ENCODE measurements at regions not wholly inside any gene's neighbourhood (a gene's known extent, or its start where the extent isn't known, plus 50 kb on each side); places are given as distances from the start of the nearest gene placed in this dataset.
"Not testable (repeated sequence)": the region's sequence is repeated elsewhere in the genome, so short reads cannot be mapped to it uniquely, and the experiment has no call there.

DNA sequence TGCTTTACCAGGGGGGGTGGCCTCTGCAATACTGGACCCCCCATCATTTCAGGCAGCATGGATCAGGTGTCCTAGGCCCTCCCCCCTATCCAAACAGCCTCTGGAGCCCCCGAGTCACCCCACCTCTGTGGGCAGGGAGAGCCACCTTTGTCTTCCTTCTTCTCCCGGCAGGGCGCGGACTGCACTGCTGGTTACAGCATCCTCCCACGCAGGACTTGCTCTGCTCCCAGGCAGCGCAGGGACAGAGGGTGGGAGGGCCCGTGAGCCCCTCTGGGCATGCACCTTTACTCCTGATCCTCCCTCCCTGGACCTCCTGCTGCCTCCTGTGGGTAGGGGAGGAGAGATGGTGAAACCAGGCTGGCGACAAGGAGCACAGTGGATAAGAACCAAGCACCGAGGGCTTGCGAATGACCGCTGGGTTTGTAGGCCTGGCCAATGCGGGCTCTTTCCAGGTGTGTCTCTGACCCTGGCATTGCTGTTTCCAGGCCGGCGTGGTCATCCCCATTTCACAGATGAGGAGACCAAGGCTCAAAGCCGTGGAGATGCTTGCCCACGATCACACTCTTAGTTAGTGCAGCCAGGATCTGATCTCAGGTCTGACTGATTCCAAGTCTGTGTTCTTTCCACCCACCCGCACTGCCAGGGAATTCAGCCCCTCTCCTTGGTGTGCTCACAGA, 73.6 kb upstream of the TARDBP start:
- DNase-seq (ENCODE audit: extremely low read depth in 1 of 2, low read depth in 1 of 2): no peak

DNA sequence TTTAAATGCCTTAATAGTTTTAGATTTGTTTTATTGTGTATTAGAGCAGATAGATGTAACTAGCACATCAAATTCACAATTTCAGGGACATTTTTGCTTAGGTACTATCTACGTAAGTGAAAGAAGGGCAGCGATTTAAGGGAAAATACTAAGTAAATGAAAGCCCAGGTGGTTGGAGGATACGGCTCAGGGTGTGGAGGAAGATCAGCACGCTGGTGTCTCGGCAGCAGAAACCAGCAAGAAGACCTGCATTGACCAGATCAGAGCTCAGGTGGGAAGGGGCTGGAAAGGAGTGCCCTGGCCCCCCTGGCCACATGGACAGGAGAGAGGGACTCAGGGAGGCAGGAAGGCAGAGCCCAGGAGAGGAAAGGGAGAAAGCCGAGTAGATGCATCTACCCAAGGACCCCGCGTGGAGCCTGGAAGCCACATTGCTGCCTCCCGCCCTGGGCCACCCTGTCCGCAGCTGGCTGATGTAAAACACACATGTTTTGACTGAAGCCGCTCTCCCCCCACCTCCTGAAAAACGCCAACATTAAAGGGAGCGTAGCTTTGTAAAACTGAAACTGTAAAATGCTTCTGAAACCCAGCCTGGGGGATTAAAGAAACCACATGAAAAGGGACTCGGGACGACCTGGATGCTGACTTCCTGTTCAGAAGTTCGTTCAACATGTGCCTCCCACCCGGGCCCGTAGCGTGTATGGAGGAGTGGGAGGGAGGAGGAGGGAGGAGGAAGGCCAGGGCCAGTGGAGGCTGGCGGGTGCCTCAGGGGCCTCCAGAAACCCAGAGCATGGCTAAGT, 72.6 kb upstream of the TARDBP start:
- DNase-seq (ENCODE audit: extremely low read depth in 1 of 2, low read depth in 1 of 2): no peak

DNA sequence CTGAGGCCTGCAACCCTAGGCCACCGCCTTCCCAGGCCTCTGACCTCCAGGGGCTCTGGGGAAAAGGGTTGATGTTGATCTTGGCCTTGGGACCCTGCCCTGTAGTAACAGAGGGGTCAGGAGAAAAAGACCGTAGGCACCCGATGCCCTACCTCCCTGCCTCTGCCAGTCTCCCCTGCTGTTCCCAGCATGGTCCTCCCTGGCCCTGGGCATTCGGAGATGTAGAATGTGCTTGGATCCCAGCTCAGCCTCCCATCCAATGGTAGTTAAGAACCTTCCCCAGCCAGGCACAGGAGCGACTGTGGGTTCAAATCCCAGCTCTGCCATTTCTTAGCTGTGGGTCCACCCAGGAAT, 72.0 kb upstream of the TARDBP start:
- DNase-seq (ENCODE audit: extremely low read depth in 1 of 2, low read depth in 1 of 2): no peak

DNA sequence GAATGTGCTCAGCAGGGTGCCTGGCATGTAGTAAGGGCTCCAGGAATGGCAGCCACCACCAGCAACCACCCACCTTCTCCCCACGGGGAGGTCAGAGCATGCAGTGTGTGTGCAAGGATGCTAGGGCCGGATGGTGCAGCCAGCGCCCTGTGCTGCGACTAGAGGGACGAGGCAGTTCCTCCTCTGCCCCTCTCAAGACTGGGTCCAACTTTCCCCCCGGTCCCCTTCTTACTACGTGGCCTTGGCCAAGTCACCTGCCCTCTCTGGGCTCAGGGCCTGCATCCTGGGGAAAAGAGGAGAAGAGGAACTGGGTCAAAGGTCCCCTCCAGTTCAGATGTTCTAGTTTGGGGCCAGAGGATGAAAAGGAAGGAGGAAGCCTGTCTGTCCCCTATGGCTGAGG, 71.6 kb upstream of the TARDBP start:
- no peak for DNase-seq (ENCODE audit: extremely low read depth in 1 of 2, low read depth in 1 of 2)

DNA sequence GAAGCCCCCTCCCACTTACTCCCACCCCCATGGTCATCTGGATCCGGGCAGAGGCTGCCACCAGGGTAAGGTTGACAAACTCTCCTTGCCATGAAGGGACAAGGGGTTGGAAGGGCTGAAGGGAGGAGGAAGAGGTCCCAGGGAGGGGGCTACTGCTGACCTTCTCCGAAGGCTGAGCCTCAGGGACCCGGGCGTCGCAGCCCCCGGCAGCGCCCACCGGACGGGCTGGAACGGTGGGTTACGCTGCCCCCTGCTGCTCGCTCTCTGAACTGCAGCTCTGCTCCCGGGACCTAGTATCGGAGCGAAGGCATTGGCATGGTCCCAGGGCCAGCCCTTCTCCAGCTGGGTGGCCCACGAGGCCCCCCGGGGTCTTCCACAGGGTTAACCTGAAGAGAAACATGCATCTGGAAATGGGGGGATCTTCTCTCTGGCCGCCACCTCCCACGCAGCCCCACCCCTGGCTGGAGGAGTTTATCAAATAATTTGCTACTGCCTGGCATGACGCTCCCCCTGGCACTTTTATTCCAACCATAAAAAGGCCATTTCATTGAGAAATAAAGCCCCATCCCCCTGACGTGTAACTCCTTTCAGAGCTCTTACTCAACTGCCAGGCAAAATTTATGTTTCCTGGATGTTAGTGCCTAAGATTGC, 70.4 kb upstream of the TARDBP start:
- DNase-seq (ENCODE audit: extremely low read depth in 1 of 2, low read depth in 1 of 2): peak in 1 of 2 donors; percentile 57

DNA sequence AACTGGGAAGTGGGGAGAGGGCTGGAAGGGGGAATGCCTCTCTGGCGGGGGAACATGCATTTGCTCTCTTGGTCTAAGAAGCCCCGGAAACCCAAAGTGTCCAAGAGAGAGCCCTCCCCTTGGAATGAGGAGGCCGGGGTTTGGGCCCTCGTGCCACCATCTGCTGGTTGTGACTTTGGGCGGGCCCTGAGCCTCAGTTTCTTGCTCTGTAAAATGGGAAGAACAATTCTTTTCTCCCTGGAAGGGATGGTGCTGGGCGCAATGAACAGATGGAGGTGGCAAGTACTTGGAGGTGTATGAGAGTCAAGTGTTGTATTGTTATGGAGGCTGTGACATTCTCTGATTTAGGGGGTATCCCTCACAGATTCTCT, 69.9 kb upstream of the TARDBP start:
- DNase-seq (ENCODE audit: extremely low read depth in 1 of 2, low read depth in 1 of 2): no peak

DNA sequence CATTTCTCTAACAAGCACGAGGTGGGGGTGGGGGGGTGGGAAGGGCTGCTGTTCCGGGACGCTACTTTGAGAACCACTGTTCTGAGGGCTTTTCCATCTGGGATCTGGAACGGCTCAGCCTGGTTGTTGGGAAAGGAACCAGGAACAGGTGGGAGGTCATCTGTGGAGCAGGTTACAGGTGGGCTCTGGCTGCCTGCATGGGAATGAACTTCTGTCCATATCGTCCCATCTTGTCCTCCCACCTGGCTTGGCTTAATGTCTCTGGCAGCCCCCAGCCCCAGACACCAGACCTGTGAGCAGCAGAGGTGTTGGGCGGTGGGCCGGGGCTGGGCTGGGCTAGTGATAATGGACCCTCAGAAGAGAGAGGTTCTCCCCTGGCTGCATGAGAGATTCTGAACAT, 69.4 kb upstream of the TARDBP start:
- DNase-seq (ENCODE audit: extremely low read depth in 1 of 2, low read depth in 1 of 2): no peak

DNA sequence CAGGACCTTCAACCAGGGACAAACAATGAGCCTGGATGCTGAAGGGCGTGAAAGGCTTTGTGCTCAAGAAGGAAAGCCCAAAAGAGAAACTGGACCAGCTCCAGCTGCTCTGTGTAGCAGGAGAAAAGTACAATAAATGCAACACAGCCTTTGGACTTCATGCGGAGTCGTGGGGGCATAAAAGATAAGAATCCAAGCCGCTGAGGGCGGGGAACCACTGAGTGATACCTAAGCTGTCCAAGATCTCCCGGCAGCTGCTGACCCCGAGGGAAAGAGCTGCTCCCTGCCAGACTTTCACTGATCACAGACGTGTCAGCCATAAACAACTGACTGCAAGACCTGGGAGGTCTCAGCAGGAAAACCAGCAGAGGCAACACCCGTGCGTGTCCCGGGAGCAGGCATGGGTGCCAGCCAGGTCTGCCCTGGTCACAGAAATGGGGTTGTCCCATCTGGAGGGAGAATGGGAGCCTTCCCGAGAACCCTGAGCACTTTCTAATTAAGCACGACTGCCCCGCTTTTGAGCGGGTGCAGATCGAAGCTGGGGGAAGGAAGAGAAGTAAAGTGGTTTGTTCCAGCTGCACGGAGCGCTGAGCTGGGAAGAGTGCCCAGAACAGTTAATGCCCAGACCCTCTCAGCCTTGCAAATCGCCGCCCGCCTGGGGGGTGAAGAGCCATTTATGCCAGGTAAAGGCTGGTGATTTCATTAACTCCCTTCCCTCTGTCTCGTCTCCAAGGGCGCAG, 68.3 kb upstream of the TARDBP start:
- DNase-seq (ENCODE audit: extremely low read depth in 1 of 2, low read depth in 1 of 2): no peak

DNA sequence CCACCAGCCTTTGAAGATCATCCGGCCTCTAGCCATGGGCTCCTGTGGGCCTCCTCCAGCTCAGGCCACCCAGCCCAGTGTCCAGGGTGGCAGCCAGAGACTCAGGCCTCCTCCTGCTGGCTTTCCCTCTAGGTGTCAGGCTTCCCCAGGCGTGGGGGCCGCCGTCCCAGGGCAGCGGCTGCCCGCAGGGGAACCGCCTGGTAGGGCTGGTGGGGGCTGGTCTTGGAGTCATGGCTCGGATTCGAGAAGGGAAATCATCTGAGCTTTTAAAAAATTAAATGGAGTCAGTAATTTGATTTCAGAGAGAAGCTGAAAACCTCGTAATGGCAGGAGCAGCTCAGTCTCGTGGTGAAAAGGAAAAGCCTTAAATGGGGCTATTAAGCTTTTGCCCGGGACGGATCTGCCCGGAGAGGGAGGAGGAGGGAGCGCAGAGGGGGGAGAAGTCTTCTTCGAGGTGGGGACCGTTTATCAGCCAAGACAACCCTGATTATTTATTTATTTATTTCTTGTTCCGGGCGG, 66.4 kb upstream of the TARDBP start:
- DNase-seq (ENCODE audit: extremely low read depth in 1 of 2, low read depth in 1 of 2): no peak

DNA sequence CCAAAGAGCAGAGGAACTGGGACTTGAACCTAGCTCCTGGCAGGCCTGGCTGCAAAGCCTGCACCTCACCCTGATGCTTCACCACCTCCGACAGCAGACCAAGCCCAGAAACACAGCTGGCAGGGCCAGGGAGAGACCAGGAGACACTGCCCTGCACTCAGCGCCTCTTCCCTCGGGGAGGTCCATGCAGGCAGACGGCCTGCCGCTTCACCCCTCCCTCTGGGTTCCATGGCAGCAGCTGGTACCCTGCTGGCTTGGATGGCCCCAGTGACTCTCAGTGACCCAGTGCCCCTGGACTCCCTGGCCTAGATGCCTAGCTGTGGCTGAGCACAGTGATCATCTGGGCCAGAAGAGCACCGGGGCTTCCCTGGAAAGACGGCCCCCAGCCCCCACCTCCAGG, 65.3 kb upstream of the TARDBP start:
- no peak for DNase-seq (ENCODE audit: extremely low read depth in 1 of 2, low read depth in 1 of 2)

DNA sequence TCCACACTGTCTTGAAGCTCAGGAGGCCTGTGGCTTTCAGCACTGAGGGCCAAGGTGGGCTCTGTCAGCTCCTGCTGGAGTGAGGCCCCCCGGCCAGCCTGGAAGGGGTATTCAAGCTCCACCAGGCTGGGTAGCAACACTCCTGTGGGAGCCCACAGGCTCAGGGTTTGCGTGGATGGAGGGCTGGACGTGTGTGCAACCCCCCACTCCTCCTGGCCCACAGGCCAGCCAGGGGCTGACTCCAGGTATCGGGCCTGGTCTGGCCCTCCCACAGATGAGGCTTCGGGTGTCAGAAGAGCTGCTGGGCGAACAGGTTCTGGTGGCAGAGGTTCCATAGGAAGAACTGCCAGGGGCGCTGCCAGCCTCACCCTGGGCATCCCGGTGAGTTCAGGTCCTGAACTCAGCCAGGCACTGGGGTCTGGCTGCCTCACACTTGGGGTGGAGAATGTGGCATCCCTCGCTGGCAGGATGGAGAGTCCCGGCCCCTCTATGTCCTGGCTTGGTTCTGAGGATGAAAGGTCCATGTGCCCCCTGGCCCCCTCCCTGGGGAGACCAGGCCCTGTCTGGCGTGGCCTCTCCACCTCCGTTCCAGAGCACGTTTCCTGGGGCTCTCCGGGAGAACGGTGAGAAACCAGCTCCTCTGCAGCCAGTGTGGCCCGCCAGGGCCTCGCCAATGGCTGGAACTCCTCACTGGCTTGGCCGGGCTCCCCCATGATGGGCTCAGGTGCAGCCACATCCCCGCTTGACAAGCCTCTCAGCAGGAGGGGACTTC, 64.6 kb upstream of the TARDBP start:
- no peak for DNase-seq (ENCODE audit: extremely low read depth in 1 of 2, low read depth in 1 of 2)

DNA sequence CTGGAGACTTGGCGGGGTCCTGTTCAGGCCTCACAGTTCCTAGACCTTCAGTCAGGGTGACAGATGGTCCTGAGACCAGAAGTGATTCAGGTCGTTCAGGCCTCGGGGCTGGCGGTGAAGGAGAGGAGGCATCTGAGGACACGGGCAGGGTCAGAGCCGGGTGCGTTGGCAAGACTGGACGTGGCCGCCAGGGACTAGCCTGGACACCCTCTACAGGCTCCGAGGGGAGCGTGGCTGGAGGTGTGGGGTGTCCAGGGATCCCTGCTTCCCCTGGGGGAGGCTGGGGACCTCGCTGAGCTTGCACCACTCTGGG, 64.0 kb upstream of the TARDBP start:
- no peak for DNase-seq (ENCODE audit: extremely low read depth in 1 of 2, low read depth in 1 of 2)

DNA sequence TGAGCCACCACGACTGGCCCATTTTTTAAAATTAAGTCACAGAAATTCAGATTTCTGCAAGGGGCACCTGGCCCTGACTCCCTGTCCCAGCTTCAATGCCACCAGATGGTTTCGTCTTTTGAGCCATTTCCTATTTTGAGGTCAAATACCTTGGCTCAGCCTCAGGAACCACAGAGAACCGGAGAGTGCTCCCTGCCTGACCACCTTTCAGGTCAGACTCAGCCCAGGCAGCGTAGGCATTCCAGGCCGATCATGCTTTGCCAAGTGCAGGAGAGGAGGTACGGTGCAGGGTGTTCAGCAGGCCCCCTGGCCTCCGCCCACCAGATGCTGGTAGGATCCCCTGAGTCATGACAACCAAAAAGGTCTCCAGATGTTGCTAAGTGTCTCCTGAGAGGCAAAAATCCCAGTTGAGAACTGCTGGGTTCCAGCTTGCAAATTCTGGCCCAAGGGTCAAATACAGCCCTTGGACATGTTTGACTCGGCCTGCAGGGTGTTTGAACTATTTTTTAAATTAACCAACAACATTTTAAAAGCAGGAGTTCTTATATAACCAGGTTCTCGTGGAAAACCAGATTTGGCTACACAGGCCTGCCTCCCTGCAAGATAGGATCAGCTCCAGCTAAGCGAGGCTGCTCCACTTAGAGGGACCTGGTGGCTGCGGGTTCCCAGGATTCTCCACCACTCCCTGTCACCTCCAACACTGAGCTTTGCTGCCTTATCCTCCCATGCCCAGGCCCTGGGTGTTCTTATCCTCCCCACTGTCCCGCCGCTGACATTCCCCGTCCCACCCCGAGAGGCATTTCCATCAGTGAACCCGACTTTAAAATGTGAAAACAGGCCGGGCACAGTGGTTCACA, 61.9 kb upstream of the TARDBP start:
- DNase-seq (ENCODE audit: extremely low read depth in 1 of 2, low read depth in 1 of 2): no peak

DNA sequence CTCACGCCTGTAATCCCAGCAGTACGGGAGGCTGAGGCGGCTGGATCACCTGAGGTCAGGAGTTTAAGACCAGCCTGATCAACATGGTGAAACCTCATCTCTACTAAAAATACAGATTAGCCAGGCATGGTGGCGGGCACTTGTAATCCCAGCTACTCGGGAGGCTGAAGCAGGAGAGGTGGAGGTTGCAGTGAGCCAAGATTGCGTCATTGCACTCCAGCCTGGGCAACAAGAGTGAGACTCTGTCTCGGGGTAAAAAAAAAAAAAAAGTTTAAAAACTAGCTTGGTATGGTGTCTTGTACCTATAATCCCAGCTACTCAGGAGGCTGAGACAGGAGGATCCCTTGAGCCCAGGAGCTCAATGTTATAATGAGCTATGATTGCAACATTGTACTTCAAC, 61.2 kb upstream of the TARDBP start:
- not testable (repeated sequence) for DNase-seq (ENCODE audit: extremely low read depth in 1 of 2, low read depth in 1 of 2)

DNA sequence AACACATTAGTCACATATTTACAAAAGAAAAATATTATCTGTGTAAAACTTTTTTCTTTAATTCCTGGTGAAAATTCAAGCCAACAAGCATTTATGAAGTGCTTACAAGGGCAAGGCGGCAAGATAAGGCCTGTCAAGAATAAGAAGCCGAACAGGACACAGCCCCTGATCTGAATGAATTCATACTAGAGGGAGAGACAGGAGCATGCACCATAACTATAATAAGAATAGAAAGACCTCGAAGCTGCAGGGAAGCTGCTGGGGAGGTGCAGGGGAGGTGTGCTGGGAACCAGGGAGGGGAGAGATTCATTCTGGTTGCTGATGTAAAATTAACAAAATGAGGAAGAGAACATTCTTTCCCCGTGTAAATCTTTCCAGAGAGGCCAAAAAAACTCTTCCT, 60.5 kb upstream of the TARDBP start:
- no peak for DNase-seq (ENCODE audit: extremely low read depth in 1 of 2, low read depth in 1 of 2)

DNA sequence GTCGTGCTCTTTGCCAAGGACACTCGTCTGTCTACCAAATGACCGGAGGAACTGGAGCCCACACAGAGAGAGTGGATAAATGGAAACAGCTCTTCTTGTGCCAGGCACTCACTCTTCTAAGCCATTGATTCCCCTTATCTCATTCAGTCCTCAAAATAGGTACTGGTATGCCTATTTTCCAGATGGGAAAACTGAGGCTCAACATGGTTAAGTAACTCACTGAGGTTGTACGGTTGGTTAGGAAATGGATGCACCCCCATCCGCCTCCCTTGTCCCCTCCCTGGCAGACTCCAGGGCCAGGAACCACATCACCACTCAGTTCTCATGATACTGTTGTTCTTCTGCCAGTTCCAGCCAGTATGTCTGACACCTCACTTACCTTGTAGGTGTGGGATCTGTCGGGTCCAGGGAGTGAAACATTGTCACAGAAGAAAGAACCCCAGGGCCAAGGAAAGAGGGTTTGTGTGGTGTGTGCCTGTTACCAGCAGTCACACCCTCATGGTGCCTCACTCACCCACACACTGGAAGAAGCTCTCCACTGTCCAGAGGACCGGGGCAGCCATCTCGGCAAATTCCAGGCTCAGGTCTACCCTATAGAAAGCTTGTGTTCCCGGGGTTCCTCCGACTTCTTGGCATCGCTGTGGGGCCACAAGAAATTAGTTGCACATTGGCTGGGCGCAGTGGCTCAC, 58.8 kb upstream of the TARDBP start:
- DNase-seq (ENCODE audit: extremely low read depth in 1 of 2, low read depth in 1 of 2): no peak

DNA sequence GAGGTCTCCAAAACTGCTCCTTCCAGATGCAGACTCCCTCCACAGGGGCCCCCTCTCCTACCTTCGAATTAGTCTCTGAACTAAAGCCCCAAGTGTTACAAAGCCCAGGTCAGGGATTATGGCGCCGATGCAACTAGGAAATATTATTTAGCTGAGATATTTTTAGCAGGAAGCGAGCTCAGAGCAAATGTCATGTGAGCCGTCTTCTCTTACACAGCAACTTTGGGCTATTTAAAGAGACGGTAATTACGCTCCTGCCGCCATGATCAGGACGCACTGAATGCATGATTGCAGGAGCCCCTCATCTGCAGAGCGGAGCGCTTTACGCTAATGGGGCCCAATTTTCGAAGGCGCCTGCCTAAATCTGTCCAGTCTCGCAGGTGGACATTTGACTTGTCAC, 55.3 kb upstream of the TARDBP start:
- no peak for DNase-seq (ENCODE audit: extremely low read depth in 1 of 2, low read depth in 1 of 2)

DNA sequence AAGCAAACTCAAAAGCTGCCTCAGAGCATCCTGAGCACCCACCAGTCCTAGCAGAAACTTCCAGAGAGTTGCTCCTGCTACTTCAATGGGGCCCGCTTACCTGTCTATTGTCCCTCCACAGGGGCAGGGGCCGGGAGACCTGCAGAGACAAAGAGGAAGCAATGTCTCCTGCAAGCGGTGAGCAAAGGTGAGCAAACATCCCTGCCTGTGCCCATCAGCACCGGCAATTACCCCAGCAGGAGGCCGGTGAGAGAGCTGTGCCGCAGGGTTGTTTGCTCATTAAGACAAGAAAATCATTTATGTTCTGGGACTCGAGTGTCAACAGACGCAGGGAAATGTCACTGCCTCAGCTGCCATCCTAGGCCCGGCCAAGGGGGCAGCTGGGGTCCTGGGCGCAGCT, 53.8 kb upstream of the TARDBP start:
- DNase-seq (ENCODE audit: extremely low read depth in 1 of 2, low read depth in 1 of 2): no peak

All from activated CD8-positive, alpha-beta memory T cell treated with anti-CD3 and anti-CD28 coated beads for 1 hour (primary cell).